BLaER1 (cell line): ENCODE measurements at regions not wholly inside any gene's neighbourhood (a gene's known extent, or its start where the extent isn't known, plus 50 kb on each side); places are given as distances from the start of the nearest gene placed in this dataset.
"Not testable (repeated sequence)": the region's sequence is repeated elsewhere in the genome, so short reads cannot be mapped to it uniquely, and the experiment has no call there.

Experiments
- H3K27ac ChIP-seq: shearing (Covaris generic); formaldehyde crosslinking; 2 replicates; pipeline ENCODE4 v1.8.1; 2022
- H3K27me3 ChIP-seq: shearing (Covaris generic); formaldehyde crosslinking; 2 replicates; pipeline ENCODE4 v1.8.1; 2022
- H3K36me3 ChIP-seq: shearing (Covaris generic); formaldehyde crosslinking; 2 replicates; pipeline ENCODE4 v1.8.1; 2022
- H3K4me1 ChIP-seq: shearing (Covaris generic); formaldehyde crosslinking; 2 replicates; pipeline ENCODE4 v1.8.1; 2022
- H3K4me2 ChIP-seq: shearing (Covaris generic); formaldehyde crosslinking; 2 replicates; pipeline ENCODE4 v1.8.1; 2022
- H3K4me3 ChIP-seq: shearing (Covaris generic); formaldehyde crosslinking; 2 replicates; pipeline ENCODE4 v1.8.1; 2022
- H3K9ac ChIP-seq: shearing (Covaris generic); formaldehyde crosslinking; 2 replicates; pipeline ENCODE4 v1.8.1; 2022
- H3K9me3 ChIP-seq: shearing (Covaris generic); formaldehyde crosslinking; 2 replicates; pipeline ENCODE4 v1.8.1; 2022
- H4K20me1 ChIP-seq: shearing (Covaris generic); formaldehyde crosslinking; 2 replicates; pipeline ENCODE4 v1.8.1; 2022
- Cebpa-rat ChIP-seq: shearing (Covaris generic); IDR thresholded peaks from 2 replicates; pipeline ENCODE4 v1.8.1; 2022

GRCh38 chr2:13826314-13826853, 806.1 kb upstream of the LRATD1 start:
- Histone ChIP-seq H3K4me1 (no peaks in the 10 kb centered on the region), H3K4me2 (no peak overlapping the region), H3K9ac (no peak overlapping the region), H3K27ac (no peak overlapping the region), H4K20me1 (no peaks in the 10 kb centered on the region), H3K27me3 (no peaks in the 10 kb centered on the region), H3K9me3 (no peaks in the 10 kb centered on the region), H3K4me3 (no peak overlapping the region), H3K36me3 (no peaks in the 10 kb centered on the region)
- no peak for TF ChIP-seq Cebpa-rat

GRCh38 chr2:13858626-13859025, 773.9 kb upstream of the LRATD1 start:
- Histone ChIP-seq H3K27ac (no peak overlapping the region), H3K4me2 (no peak overlapping the region), H3K36me3 (no peaks in the 10 kb centered on the region), H3K9ac (no peak overlapping the region), H3K9me3 (no peaks in the 10 kb centered on the region), H3K27me3 (no peaks in the 10 kb centered on the region), H3K4me1 (no peaks in the 10 kb centered on the region), H4K20me1 (no peaks in the 10 kb centered on the region), H3K4me3 (no peak overlapping the region)
- TF ChIP-seq Cebpa-rat = no peak

- H3K9ac ChIP-seq, H3K4me1 ChIP-seq, H3K4me3 ChIP-seq, H3K4me2 ChIP-seq, H3K27ac ChIP-seq, H3K9me3 ChIP-seq, H3K27me3 ChIP-seq, H4K20me1 ChIP-seq, H3K36me3 ChIP-seq: not testable (repeated sequence)
These were observed 764.2 kb upstream of the LRATD1 start for GRCh38 chr2:13868275-13868674.

- Histone ChIP-seq H3K4me2 (no peak overlapping the region), H4K20me1 (no peaks in the 10 kb centered on the region), H3K27ac (no peak overlapping the region), H3K36me3 (no peaks in the 10 kb centered on the region), H3K4me3 (no peak overlapping the region), H3K4me1 (no peaks in the 10 kb centered on the region), H3K9ac (no peak overlapping the region), H3K27me3 (no peaks in the 10 kb centered on the region), H3K9me3 (no peaks in the 10 kb centered on the region)
- TF ChIP-seq Cebpa-rat = no peak
These were observed 756.0 kb upstream of the LRATD1 start for GRCh38 chr2:13876491-13877037.

GRCh38 chr2:13877571-13877970, 754.9 kb upstream of the LRATD1 start:
- Histone ChIP-seq H3K27ac (no peak overlapping the region), H4K20me1 (no peaks in the 10 kb centered on the region), H3K4me2 (no peak overlapping the region), H3K4me1 (no peaks in the 10 kb centered on the region), H3K36me3 (no peaks in the 10 kb centered on the region), H3K4me3 (no peak overlapping the region), H3K9ac (no peak overlapping the region), H3K27me3 (no peaks in the 10 kb centered on the region), H3K9me3 (no peaks in the 10 kb centered on the region)
- no peak for TF ChIP-seq Cebpa-rat

- no peak for TF ChIP-seq Cebpa-rat
- Histone ChIP-seq H3K9me3 (no peaks in the 10 kb centered on the region), H3K4me2 (no peak overlapping the region), H3K9ac (no peak overlapping the region), H3K4me1 (no peaks in the 10 kb centered on the region), H4K20me1 (no peaks in the 10 kb centered on the region), H3K27me3 (no peaks in the 10 kb centered on the region), H3K4me3 (no peak overlapping the region), H3K27ac (no peak overlapping the region), H3K36me3 (no peaks in the 10 kb centered on the region)
These were observed 748.1 kb upstream of the LRATD1 start for GRCh38 chr2:13884291-13884976.

GRCh38 chr2:13901526-13901925, 731.0 kb upstream of the LRATD1 start:
- peaks cover 9% of the 10 kb centered on the region for H3K9me3 ChIP-seq

GRCh38 chr2:13905831-13906230, 726.7 kb upstream of the LRATD1 start:
- Histone ChIP-seq H3K4me2 (no peak overlapping the region), H3K4me3 (no peak overlapping the region), H3K4me1 (no peaks in the 10 kb centered on the region), H3K27me3 (no peaks in the 10 kb centered on the region), H3K27ac (no peak overlapping the region), H3K9ac (no peak overlapping the region), H3K36me3 (no peaks in the 10 kb centered on the region), H4K20me1 (no peaks in the 10 kb centered on the region), H3K9me3 (no peaks in the 10 kb centered on the region)
- TF ChIP-seq Cebpa-rat = no peak

More at GRCh38 chr2:13901526-13901925, 731.0 kb upstream of the LRATD1 start:
- Histone ChIP-seq H3K4me3 (no peak overlapping the region), H3K4me1 (no peaks in the 10 kb centered on the region), H3K4me2 (no peak overlapping the region), H3K27ac (no peak overlapping the region), H3K36me3 (no peaks in the 10 kb centered on the region), H3K27me3 (no peaks in the 10 kb centered on the region), H4K20me1 (no peaks in the 10 kb centered on the region), H3K9ac (no peak overlapping the region)
- no peak for TF ChIP-seq Cebpa-rat

- TF ChIP-seq Cebpa-rat = no peak
- Histone ChIP-seq H3K27ac (no peak overlapping the region), H3K36me3 (no peaks in the 10 kb centered on the region), H3K4me1 (no peaks in the 10 kb centered on the region), H3K4me2 (no peak overlapping the region), H3K4me3 (no peak overlapping the region), H3K9ac (no peak overlapping the region), H3K9me3 (no peaks in the 10 kb centered on the region), H4K20me1 (no peaks in the 10 kb centered on the region), H3K27me3 (no peaks in the 10 kb centered on the region)
These were observed 716.5 kb upstream of the LRATD1 start for GRCh38 chr2:13916066-13916465.

GRCh38 chr2:13917958-13918357, 714.6 kb upstream of the LRATD1 start:
- H3K27ac ChIP-seq = no peak overlapping the region
- no peaks in the 10 kb centered on the region for H3K4me1 ChIP-seq
- no peak overlapping the region for H3K4me2 ChIP-seq
- H3K9me3 ChIP-seq = no peaks in the 10 kb centered on the region
- H4K20me1 ChIP-seq = no peaks in the 10 kb centered on the region
- no peaks in the 10 kb centered on the region for H3K27me3 ChIP-seq
- no peak overlapping the region for H3K4me3 ChIP-seq
- no peak overlapping the region for H3K9ac ChIP-seq
- TF ChIP-seq Cebpa-rat = no peak
- H3K36me3 ChIP-seq = no peaks in the 10 kb centered on the region
